Occipital lobe (tissue), 1 donor: ENCODE measurements at regions not wholly inside any gene's neighbourhood (a gene's known extent, or its start where the extent isn't known, plus 50 kb on each side); places are given as distances from the start of the nearest gene placed in this dataset.

ENCODE experiments used
- DNase-seq: peaks from one replicate; lab custom pipeline; 2025; lab: John Stamatoyannopoulos, UW

DNA sequence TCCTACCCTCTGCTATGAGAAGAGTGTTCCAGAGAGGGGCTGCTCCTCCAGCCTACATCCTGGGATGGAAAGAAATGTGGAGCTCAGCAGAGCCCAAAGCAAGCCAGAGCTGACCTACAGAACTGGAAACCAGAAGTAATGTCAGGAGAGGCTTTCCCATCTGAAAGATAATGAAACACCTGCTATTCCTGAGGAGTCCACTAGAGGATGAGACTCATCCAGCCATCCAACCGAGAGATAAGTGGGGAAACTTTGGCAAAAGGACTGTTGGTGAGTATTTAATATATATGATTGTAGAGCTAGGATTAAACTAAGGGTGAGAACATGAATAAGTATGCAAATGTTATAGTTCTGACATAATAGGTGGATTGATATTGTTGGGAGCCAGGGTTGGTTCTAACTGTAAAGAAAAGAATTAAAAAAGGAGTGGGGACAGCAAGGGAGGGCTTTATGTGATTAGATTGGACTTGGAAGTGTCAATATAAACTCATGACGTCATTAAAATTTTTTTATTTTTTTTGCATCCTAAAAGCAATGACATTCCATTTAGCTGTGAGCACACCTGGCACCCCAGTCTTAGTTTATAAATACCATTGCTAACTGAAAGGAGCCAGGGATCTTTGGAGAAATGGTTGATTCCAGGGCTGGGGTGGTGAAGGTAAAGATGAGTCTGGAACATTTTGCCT lies 312.8 kb upstream of the NFE2L3 start:
- no peak for DNase-seq

DNA sequence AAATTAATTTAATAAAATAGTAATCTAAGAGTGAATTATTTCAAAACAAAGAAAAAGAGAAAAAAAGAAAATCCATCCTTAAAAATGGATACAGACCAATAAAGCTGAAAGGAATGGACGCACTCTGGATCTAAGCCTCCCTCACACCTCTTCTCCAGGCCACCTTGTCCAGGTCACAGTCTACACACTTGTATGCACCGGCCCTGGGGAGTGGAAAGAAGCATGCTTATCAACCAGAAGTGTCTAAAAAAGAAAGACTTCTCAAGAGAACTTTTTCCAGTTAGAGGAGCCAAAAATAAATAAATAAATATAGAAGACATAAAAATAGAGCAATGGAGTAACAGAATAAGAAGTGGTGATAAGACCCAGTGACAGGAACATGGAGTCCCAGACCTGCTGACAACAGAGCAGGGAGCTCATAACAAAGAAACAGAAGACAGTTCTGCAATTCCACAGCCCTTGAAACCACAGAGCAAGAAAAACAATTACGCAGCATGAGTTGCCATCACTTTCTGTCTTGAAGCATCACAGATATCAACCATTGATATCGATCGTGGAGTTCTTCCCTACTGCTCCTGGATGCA lies 311.7 kb upstream of the NFE2L3 start:
- DNase-seq = no peak

DNA sequence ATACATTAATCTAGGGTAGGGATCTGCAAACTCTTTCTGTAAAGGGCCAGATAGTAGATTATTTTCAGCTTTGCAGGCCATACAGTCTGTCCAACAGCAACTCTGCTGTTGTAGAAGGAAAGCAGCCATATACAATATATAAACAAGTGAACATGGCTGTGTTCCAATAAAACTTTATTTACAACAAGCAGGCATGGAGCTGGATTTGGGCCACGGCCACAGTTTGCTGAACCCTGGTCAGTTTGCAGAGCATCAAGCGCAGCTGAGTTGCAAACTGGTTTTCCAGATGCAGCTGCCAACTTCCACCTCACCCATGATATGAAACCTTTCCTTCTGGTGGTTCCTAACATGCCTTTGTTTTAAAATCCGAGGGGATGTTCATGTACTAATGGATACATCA lies 310.4 kb upstream of the NFE2L3 start:
- DNase-seq = no peak

DNA sequence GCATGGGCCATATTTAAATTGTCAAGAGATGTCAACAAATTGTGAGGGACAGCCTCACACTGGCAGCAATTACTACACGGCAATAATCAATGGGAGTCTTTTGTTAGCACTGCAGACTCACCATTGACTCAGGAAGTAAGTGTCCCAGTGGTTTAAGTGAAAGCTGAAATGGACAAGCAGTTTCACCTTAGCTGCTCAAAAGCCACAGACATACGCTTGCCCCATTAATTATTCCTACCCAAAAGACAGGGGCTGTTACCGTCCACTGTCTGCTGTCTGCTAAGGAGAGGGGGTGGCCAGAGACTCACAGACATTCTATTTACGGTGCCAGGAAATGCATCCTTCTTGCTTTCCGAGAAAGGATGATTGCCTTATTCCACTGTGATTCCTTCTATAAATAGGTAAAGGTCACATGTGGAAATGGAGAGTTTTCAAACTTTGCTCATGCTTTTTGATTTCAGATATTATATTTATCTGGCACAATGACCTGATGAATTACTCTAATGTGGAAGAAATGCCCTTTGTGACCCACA lies 309.7 kb upstream of the NFE2L3 start:
- no peak for DNase-seq

DNA sequence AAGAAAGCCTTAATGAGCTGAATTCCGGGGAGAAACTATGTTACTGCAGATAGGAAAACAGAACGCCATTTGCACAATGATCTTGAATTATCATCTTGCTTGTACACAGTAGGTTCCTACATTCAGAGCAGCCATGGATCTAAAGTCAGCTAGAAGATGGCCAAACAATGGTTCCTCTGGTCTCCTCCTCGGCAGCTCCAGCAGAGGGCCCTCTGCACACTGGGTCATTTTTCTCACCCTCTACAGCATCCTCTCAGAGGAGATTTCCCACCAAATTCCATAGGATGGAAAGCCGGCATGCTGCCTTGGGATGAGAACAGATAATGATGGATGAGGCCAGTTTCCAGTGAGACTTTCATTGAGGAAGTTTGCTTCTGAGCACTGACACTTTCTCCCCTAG lies 308.5 kb upstream of the NFE2L3 start:
- DNase-seq = no peak

DNA sequence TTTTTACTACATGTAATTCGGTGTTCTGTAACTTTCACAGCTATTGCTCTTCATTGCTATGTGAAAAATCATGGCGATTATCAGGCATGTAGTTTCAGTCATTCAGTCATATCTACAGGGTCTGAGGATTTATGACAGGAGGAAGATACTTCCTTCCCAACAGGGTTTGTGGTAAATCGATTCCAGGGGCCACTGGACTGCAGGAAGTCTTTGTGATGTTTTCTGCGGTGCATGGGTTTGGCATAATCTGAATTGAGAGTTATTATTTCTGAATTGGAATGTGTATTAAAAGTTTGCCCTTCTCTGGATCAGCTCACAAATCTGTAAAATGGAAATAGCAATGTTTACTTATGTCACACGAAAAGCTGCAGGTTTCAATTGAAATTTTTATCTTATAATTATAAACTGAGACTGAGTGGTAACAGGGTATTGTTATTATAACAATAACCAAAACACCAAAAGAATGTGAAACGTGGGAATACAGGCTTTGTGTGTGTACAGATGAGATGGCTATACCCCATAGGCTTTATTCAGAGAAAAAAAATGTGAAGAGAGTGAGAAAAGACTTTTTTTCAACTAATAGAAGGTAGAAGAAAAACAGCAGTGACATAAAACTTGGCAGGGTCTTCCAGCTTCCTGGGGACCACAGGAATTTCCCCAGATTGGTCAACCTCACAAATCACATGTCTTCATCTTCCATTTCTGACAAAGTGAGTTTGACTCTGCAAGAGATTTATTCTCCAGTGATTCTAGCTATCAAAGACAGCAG lies 307.7 kb upstream of the NFE2L3 start:
- DNase-seq = no peak

DNA sequence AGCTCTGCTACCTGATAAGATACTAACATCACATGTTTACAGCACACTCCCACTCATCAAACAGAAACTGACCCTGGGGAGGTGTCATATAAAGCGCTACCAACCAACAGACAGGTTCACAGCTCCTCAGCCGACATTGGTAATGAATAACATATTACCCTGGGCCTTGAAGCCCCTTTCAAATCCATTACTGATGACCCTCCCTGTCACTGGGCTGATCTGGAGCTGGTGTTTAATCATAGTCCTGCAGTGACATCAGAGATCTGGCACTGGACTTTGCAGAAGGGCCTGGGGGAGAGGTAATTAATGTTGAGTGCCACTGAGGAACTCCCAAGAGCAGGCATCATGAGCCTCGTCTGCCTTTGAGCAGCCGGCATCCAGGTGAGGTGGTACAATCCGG lies 306.5 kb upstream of the NFE2L3 start:
- DNase-seq = no peak

DNA sequence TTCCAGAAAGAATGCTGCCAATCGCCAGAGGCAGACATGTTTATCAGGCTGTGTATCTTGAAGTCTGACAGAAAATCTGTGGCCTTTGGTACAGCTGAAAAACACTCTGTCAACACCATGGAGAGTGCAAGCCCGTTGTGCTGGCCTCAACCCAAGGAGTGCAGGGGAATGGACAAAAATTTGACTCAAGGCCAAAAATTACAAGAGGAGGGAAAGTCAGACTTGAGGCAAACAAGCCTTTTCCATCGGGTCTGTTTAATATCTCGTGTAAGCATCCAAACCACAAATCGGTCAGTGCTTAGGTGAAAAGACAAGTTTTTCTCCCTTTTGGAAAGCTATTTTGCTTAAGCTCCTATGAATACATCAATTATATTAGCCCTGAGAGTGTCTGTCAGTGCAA lies 305.3 kb upstream of the NFE2L3 start:
- DNase-seq = no peak

DNA sequence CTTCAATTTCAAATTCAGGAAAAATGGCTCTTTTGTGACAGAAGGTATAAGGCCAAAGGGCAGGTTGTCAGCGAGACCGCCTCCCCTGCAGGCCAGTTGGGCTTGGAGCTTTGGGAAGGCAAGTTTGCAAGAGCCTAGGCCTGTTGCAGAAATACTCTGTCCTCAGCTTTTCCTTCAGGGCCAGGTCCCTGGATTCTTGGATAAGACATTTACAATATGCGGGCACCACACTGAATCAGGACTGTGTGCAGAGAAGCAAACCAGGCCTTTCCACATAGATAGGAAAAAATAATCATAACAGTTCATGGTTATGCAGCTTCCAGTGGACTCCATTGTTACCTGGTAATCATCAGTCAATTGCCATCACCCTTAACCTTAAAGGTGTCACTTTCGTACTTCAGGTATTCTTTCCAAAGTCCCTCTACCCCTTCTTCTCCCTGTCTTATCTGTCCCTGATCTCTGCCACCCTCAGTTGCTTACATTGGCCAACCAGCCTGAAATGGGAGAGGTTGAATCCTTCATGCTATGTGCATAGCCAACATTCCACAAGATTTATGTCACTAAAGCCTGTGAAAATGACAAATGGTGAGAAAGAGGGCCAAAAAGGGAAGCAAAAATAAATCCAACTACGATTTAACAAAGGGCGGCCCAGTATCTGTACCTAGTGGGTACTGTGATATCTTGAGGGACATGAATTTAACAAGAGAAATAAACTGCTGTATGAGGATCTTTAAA lies 304.5 kb upstream of the NFE2L3 start:
- DNase-seq = no peak

DNA sequence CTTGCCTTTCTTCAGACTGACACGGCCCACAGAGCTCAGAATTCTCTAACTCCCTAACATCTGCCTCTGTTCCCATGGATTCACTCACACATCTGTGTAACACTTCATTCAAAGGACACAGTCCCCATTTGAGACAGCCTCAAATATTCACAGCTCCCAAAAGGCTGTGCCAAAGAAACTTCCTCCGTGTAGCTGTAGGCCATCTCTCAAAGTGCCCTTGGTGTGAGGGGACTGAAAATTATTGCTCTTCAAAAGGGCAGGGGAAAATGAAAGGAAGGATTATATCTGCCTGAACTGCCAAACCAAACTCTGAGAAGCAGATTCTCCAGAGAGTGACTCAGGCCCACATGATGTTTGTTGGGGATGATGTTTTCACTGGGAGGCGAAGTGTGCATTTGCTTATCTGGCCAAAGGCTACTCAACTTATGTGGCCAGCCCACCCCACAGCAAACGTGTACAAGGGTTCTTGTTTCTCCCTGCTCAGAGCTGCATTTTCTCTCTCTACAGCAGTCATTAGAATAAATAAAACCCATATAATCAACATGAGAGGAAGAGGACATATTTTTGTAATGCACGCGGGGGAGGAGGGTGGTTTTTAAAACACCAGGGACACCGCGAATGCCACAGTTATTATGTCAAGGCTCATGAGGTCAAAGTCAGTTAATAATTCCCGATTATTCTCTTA lies 302.4 kb upstream of the NFE2L3 start:
- no peak for DNase-seq

DNA sequence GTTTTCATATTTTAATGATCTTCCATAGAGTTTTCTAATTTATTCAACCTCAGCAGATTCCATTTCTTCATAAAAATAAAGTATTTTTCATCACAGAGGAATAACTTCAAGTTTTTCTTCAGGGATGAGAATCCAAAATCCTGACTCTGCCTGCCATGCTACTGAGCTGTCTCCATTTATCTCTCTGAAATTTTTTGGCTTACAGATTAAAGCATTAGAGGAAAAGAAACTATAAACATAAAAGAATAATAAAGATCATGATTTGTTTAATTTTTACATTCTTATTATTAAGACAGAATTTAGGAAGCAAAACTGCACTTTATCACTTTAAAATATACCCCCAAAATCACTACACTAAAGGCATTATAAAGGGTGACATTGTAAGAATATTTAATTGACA lies 301.8 kb upstream of the NFE2L3 start:
- no peak for DNase-seq

DNA sequence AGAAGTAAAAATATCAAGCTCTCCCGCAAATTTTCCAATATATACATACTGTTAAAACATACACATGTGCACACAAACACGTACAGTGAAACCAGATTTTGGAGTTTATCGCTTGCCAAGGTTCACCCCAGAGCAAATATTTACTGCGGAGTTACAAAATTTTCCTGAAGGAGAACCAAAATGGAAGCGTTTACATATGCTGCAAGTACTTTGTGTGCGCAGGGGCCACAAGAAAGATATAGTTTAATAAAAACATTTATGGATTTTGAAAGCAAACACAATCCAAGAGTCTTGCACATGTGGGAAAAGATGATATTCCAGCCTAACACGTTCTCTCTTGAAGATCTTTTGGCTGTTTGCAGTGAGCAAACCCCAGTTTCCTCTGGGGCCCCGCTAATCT lies 301.3 kb upstream of the NFE2L3 start:
- DNase-seq = no peak

DNA sequence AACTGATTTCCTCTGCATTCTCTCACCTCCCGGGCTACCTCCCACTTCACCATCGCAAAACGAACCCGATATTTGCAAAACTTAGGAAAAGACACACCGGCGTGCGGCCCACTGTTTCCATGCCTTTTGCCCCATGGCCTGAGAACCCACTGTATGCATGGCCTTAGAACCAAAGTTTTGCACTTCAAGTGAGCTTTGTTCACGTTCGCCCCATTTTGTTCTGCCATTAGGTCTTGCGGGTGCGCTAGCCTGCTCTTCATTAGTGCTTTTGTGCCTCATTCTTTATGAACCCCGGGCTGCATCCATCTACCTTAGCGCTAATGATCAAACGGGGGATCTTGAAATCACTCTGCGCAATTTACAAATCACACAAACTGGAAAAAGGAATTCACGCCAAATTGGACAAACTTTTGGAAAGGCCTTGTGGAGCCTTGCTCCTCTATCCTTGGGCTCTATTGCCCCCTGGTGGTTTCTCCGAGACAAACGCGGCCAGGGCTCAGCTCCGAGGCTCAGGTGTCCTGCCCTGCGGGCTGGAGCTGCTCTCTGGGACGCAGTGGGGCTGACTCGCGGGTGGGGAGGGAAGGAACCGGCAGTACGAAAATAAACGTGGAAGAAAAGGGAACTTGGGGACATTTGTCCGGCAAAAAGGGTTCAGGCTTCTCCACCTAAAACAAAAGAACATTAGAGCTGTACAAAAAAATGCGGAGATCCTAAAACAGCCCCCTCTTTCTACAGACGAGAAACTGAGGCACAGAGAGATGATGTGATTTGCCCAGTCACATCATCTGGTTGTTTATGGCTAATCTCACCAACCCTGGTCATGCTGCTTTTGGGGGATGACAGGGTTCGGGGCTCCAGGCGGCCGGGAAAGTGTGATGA lies 300.4 kb upstream of the NFE2L3 start:
- peak; percentile 63 for DNase-seq

DNA sequence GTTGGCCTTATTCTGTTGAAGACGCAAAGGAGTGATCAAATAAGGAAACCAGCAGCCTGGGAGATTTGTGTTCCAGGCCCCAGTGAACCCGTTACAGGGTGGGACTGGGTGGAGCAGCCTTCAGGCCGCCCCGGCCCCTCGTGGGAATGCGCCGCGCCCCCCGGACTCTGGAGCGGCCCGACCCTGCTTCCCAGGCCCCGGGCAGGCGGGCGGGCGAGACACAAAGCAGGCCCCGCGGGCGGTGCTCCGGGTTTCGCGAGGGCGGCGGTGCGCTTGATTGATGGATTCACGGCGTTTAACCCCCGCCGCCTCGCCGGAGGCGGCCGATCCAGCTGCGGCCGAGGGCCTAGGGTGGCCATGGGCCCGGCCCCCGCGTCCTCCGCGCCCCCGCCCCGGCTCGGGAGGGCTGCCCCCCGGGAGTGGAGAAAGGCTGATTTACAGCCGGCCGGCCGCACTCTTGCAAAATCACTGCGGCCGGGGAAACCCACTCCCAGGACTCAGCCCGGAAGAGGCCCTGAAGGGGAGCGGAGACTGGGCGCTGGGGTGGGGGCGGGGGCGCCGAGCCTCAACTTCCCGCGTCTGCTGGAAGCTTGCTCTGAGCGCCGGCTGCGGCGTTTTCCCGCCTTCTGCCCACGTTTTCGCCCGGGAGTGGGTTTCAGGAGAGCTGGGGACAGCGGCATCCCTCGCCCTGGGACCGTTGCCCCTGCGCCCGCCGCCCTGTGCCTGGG lies 299.6 kb upstream of the NFE2L3 start:
- DNase-seq = no peak

DNA sequence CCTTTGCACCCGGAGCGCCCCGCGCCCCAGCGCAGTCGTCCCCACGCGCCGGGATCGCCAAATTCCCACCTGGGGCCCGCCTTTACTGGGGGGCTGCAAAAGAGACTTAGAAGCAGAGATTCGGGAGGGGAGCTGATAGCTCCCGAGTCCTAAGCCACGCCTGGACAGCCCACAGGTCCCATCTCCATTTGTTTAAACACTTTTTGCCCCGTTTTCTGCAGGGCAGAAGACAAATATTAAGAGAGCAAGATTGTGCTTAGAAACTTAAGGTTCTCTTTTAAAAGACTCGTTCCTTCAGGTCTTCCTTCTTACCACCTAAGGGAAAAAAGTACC lies 299.1 kb upstream of the NFE2L3 start:
- DNase-seq = no peak

DNA sequence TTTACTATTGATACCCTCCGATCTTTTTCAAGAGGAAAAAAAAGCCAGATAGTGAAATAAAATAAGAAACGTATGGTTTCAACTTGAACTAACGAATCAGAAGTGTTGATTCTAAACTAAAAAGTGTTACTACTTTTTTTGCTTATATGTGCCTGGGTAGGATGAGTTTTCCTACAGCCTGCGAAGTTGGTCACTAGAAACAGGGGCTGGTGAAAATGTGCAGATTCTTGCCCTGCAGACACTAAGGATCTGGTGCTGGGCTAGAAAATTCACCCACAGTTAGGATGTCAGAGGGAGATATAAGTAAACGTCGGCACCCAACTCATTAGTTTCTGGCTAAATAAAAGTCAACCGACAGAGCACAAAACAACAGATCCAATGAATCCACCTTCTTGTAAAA lies 298.7 kb upstream of the NFE2L3 start:
- DNase-seq = no peak

DNA sequence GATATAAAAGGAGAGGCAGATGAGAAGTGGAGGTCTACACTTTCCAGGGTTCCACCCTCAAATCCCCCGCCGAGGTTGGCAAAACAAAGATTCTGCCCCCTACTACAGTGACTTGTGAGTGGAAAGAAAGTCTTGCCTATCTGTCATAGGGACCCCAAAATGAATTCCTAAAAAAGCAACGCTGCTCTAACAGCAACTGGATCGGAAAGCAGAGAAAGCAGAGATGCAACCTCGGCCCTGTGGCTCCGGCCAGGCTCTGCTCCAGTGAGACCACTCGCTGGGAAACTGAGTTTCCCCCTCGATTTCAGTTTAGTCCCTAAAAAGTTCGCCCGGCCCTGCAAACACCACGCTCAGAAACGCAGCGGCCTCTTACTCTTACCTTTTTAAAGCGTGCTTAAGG lies 297.9 kb upstream of the NFE2L3 start:
- DNase-seq = no peak

DNA sequence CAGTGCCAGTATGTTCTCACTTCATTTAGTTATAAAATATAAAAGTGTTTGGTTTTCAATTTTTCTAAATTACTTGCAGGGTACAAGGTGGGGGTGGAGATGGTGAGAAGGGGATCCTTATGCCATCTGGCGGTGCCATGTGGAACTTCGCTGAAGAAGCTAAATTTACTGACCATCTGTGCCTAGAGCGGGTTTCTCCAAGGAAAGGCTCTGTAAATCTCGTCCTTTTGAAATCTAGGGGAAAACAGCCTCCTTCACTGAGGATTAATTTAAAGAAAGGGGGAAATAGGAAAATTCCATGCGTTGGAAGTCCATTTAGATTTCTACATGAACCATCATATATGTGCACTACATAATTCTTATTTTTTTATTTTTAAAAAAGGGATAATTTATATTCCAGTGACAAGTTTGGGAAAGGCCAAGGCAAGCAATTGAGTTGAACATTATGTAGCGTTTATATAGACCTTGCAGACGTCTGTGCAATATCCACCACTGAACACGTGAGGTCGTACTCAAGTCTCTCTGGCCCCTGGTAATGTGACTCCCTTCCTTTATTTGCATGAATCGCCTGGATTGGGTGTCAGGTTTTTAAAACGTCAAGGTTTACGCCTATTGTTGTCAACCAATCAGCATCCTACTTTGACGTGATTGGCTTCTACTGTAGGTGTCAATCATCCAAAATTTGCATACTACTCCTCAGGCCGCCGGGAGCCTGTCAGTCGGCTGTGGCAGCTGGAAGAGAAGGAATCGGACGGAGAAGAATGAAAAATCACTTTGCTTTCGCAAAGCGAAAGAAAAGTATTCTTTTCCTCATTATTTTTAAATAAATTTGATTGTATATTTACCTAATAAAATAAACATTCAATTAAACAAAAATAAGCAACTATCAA lies 297.1 kb upstream of the NFE2L3 start:
- DNase-seq = no peak
